GM23248 (cell line): ENCODE measurements at regions not wholly inside any gene's neighbourhood (a gene's known extent, or its start where the extent isn't known, plus 50 kb on each side); places are given as distances from the start of the nearest gene placed in this dataset.

ENCODE experiments used
- DNase-seq: peaks from one replicate; pipeline ENCODE4 v3.0.0-alpha.2; 2015
- H2AFZ ChIP-seq: fragments of 200-600 bp; sonication (generic); 2 replicates; pipeline ENCODE4 v1.6.1; 2016; ENCODE audit warnings: antibody characterized with exemption
- H3F3A ChIP-seq: fragments of 200-600 bp; sonication (generic); 2 replicates; pipeline ENCODE4 v1.6.1; 2016; ENCODE audit warnings: mild to moderate bottlenecking, antibody characterized with exemption, mixed run types; ENCODE audit not compliant: insufficient read depth
- H3K27ac ChIP-seq: fragments of 200-600 bp; sonication (generic); 2 replicates; pipeline ENCODE4 v1.5.1; 2016; ENCODE audit warnings: mild to moderate bottlenecking
- H3K27me3 ChIP-seq: fragments of 200-600 bp; sonication (generic); replicated peaks from 2 replicates; pipeline ENCODE4 v1.6.1; 2016; ENCODE audit warnings: mild to moderate bottlenecking; ENCODE audit not compliant: insufficient read depth
- H3K36me3 ChIP-seq: fragments of 200-600 bp; sonication (generic); 2 replicates; pipeline ENCODE4 v1.6.1; 2016; ENCODE audit warnings: low read depth, mild to moderate bottlenecking
- H3K4me1 ChIP-seq: fragments of 200-600 bp; sonication (generic); 2 replicates; pipeline ENCODE4 v1.6.1; 2016; ENCODE audit warnings: mild to moderate bottlenecking; ENCODE audit not compliant: insufficient read depth
- H3K4me2 ChIP-seq: fragments of 200-600 bp; sonication (generic); one replicate; pipeline ENCODE4 v1.6.1; 2016; ENCODE audit warnings: mild to moderate bottlenecking; ENCODE audit not compliant: unreplicated experiment
- H3K4me3 ChIP-seq: fragments of 200-600 bp; sonication (generic); 2 replicates; pipeline ENCODE4 v1.5.1; 2016; ENCODE audit warnings: mild to moderate bottlenecking
- H3K79me2 ChIP-seq: fragments of 200-600 bp; sonication (generic); 2 replicates; pipeline ENCODE4 v1.6.1; 2016; ENCODE audit warnings: mild to moderate bottlenecking; ENCODE audit not compliant: insufficient read depth
- H3K9ac ChIP-seq: fragments of 200-600 bp; sonication (generic); 2 replicates; pipeline ENCODE4 v1.6.1; 2016; ENCODE audit warnings: mild to moderate bottlenecking
- H3K9me2 ChIP-seq: fragments of 200-600 bp; sonication (generic); 2 replicates; pipeline ENCODE4 v1.6.1; 2016; ENCODE audit warnings: mixed run types, mild to moderate bottlenecking, moderate library complexity; ENCODE audit not compliant: insufficient read depth
- H3K9me3 ChIP-seq: fragments of 200-600 bp; sonication (generic); one replicate; pipeline ENCODE4 v1.6.1; 2017; ENCODE audit warnings: low read depth
- H4K20me1 ChIP-seq: fragments of 200-600 bp; sonication (generic); 2 replicates; pipeline ENCODE4 v1.6.0; 2016; ENCODE audit not compliant: insufficient read depth
- EZH2 ChIP-seq: fragments of 200-600 bp; sonication (generic); IDR thresholded peaks from 2 replicates; pipeline ENCODE4 v1.6.1; 2018; ENCODE audit warnings: antibody characterized with exemption, mild to moderate bottlenecking; ENCODE audit not compliant: insufficient read depth, poor library complexity, severe bottlenecking
- EZH2phosphoT487 ChIP-seq: fragments of 200-600 bp; sonication (generic); IDR thresholded peaks from 2 replicates; pipeline ENCODE4 v1.6.1; 2018; ENCODE audit warnings: antibody characterized with exemption, moderate library complexity, mild to moderate bottlenecking, low read depth; ENCODE audit not compliant: insufficient read depth
- WGBS, 2 experiments: methylation state at CpG; one replicate each; pipeline ENCODE4 v1.1.6; 2015 to 2017; ENCODE audit warnings: low lambda C conversion rate in 2 of 2, low coverage in 1 of 2; ENCODE audit errors: missing lambda C conversion rate in 2 of 2; 5-methylcytosine and 5-hydroxymethylcytosine counted together
- in situ Hi-C: fragments of 300-500 bp; cut with MboI; formaldehyde crosslinking; loops from 2 replicates; pipeline ENCODE4 v1.15.0; 2020

GRCh38 chr2:75338461-75338860 is 139.1 kb upstream of the TACR1 start:
- peaks cover 14% of the 10 kb centered on the region for H3K4me1 ChIP-seq
- H3K4me3 ChIP-seq, result no peak overlapping the region
- H3K27ac ChIP-seq, result no peak overlapping the region
- DNase-seq, result no peak
- WGBS, 2 experiments, result 83 to 89% methylated on average over 5 of the region's 5 CpGs
- H3K79me2 ChIP-seq, result no peaks in the 10 kb centered on the region
- H3K9me2 ChIP-seq, result no peaks in the 10 kb centered on the region
- no peak overlapping the region for H3K9ac ChIP-seq
- H3K27me3 ChIP-seq, result no peaks in the 10 kb centered on the region
- in situ Hi-C loops, result no loop called here
- no peaks in the 10 kb centered on the region for H3F3A ChIP-seq
- H2AFZ ChIP-seq, result no peak overlapping the region
- H3K36me3 ChIP-seq, result no peaks in the 10 kb centered on the region
- H3K9me3 ChIP-seq, result no peaks in the 10 kb centered on the region
- H3K4me2 ChIP-seq, result no peak overlapping the region
- TF ChIP-seq EZH2 (no peak), EZH2phosphoT487 (no peak)
- H4K20me1 ChIP-seq, result no peaks in the 10 kb centered on the region

GRCh38 chr2:75337619-75338018 is 138.3 kb upstream of the TACR1 start:
- Histone ChIP-seq H2AFZ (no peak overlapping the region), H3K4me1 (peaks cover 14% of the 10 kb centered on the region), H3K9me3 (no peaks in the 10 kb centered on the region), H3F3A (no peaks in the 10 kb centered on the region), H3K79me2 (no peaks in the 10 kb centered on the region), H3K4me3 (no peak overlapping the region), H3K27me3 (no peaks in the 10 kb centered on the region), H4K20me1 (no peaks in the 10 kb centered on the region), H3K4me2 (no peak overlapping the region), H3K9ac (no peak overlapping the region), H3K9me2 (no peaks in the 10 kb centered on the region), H3K27ac (no peak overlapping the region), H3K36me3 (no peaks in the 10 kb centered on the region)
- in situ Hi-C loops, result no loop called here
- 79 to 85% methylated on average over 3 of the region's 3 CpGs for WGBS, 2 experiments
- DNase-seq, result no peak
- TF ChIP-seq EZH2phosphoT487 (no peak), EZH2 (no peak)

- Histone ChIP-seq H3K4me3 (no peak overlapping the region), H3K9ac (no peak overlapping the region), H3K36me3 (no peaks in the 10 kb centered on the region), H3K4me1 (peaks cover 14% of the 10 kb centered on the region), H3K4me2 (no peak overlapping the region), H3K79me2 (no peaks in the 10 kb centered on the region), H3K27me3 (no peaks in the 10 kb centered on the region), H3K9me3 (no peaks in the 10 kb centered on the region), H3F3A (no peaks in the 10 kb centered on the region), H2AFZ (no peak overlapping the region), H4K20me1 (no peaks in the 10 kb centered on the region), H3K27ac (no peak overlapping the region), H3K9me2 (no peaks in the 10 kb centered on the region)
- DNase-seq, result no peak
- TF ChIP-seq EZH2, result no peak
- TF ChIP-seq EZH2phosphoT487, result no peak
- 48 to 54% methylated on average over 5 of the region's 5 CpGs for WGBS, 2 experiments
- in situ Hi-C loops, result no loop called here
Observed at GRCh38 chr2:75337016-75337415, 137.7 kb upstream of the TACR1 start.

- no peak for DNase-seq
- H3K4me2 ChIP-seq, result no peak overlapping the region
- H2AFZ ChIP-seq, result no peak overlapping the region
- no peak overlapping the region for H3K9ac ChIP-seq
- H3K27ac ChIP-seq, result no peak overlapping the region
- no peaks in the 10 kb centered on the region for H3K9me3 ChIP-seq
- no peak overlapping the region for H3K4me3 ChIP-seq
- no peaks in the 10 kb centered on the region for H4K20me1 ChIP-seq
- H3F3A ChIP-seq, result no peaks in the 10 kb centered on the region
- 86 to 94% methylated on average over 3 of the region's 3 CpGs for WGBS, 2 experiments
- H3K9me2 ChIP-seq, result no peaks in the 10 kb centered on the region
- H3K36me3 ChIP-seq, result no peaks in the 10 kb centered on the region
- no peaks in the 10 kb centered on the region for H3K79me2 ChIP-seq
- no peaks in the 10 kb centered on the region for H3K27me3 ChIP-seq
- peaks cover 14% of the 10 kb centered on the region for H3K4me1 ChIP-seq
- TF ChIP-seq EZH2phosphoT487, result no peak
- in situ Hi-C loops, result no loop called here
Observed at GRCh38 chr2:75336451-75336850, 137.1 kb upstream of the TACR1 start.

GRCh38 chr2:75334076-75334475 is 134.8 kb upstream of the TACR1 start:
- Histone ChIP-seq H3K9ac (no peak overlapping the region), H3K9me2 (no peaks in the 10 kb centered on the region), H3K4me1 (no peaks in the 10 kb centered on the region), H3K79me2 (no peaks in the 10 kb centered on the region), H2AFZ (no peak overlapping the region), H3K27me3 (no peaks in the 10 kb centered on the region), H3K4me2 (no peak overlapping the region), H3K36me3 (no peaks in the 10 kb centered on the region), H3K9me3 (no peaks in the 10 kb centered on the region), H3K27ac (no peak overlapping the region), H3K4me3 (no peak overlapping the region), H3F3A (no peaks in the 10 kb centered on the region), H4K20me1 (no peaks in the 10 kb centered on the region)
- in situ Hi-C loops, result no loop called here
- no peak for DNase-seq
- no peak for TF ChIP-seq EZH2phosphoT487
- WGBS, 2 experiments, result 67 to 68% methylated on average over 6 of the region's 6 CpGs
